NB4 (cell line): ENCODE measurements at regions not wholly inside any gene's neighbourhood (a gene's known extent, or its start where the extent isn't known, plus 50 kb on each side); places are given as distances from the start of the nearest gene placed in this dataset.

Experiments
- CTCF ChIP-seq: IDR thresholded peaks from one replicate; pipeline ENCODE4 v1.5.1; 2012; ENCODE audit warnings: low read depth, low read length
- POLR2A ChIP-seq: IDR thresholded peaks from 2 replicates; pipeline ENCODE4 v1.6.1; 2011; ENCODE audit warnings: mild to moderate bottlenecking; ENCODE audit not compliant: insufficient read length; ENCODE audit errors: extremely low read depth

GRCh38 chr21:15208786-15209185 is 144.0 kb upstream of the NRIP1 start:
- no peak for TF ChIP-seq CTCF
- no peak for TF ChIP-seq POLR2A
